K562 (cell line): ENCODE measurements at regions not wholly inside any gene's neighbourhood (a gene's known extent, or its start where the extent isn't known, plus 50 kb on each side); places are given as distances from the start of the nearest gene placed in this dataset.
"Not testable (repeated sequence)": the region's sequence is repeated elsewhere in the genome, so short reads cannot be mapped to it uniquely, and the experiment has no call there.

Source experiments
- FOXA1 ChIP-seq: fragments of 450-650 bp; IDR thresholded peaks from 2 replicates; pipeline ENCODE4 v1.6.1; 2016; ENCODE audit warnings: mild to moderate bottlenecking, borderline replicate concordance
- HBP1 ChIP-seq: fragments of 450-650 bp; formaldehyde crosslinking; IDR thresholded peaks from 2 replicates; pipeline ENCODE4 v1.4.0; 2022; ENCODE audit warnings: missing genetic modification characterization
- SIN3B ChIP-seq: fragments of 450-650 bp; IDR thresholded peaks from 2 replicates; pipeline ENCODE4 v1.6.1; 2017; ENCODE audit warnings: low read depth, mild to moderate bottlenecking, moderate library complexity
- ZNF592 ChIP-seq: fragments of 450-650 bp; IDR thresholded peaks from 2 replicates; pipeline ENCODE4 v1.6.1; 2017; ENCODE audit warnings: antibody characterized with exemption, mild to moderate bottlenecking

GRCh38 chr14:27672811-27673737 is 1075.2 kb upstream of the NOVA1 start:
- not testable (repeated sequence) for TF ChIP-seq ZNF592; SIN3B; HBP1 (CRISPR knock-in tag); FOXA1
